Esophagus muscularis mucosa (tissue), 4 donors: ENCODE measurements at regions not wholly inside any gene's neighbourhood (a gene's known extent, or its start where the extent isn't known, plus 50 kb on each side); places are given as distances from the start of the nearest gene placed in this dataset.
"Not testable (repeated sequence)": the region's sequence is repeated elsewhere in the genome, so short reads cannot be mapped to it uniquely, and the experiment has no call there.

Experiments used
- DNase-seq: peaks from one replicate; pipeline ENCODE4 v3.0.0-alpha.2; 2017; ENCODE audit errors: extremely low spot score
- H3K27ac ChIP-seq, 4 donors: fragments of 200-600 bp; sonication (generic); replicated peaks in 1 of 4; 1 replicate in 3 of 4; 2 replicates in 1 of 4; pipeline ENCODE4 v1.5.1; 2016 to 2019; ENCODE audit warnings: mild to moderate bottlenecking in 1 of 4
- H3K27me3 ChIP-seq, 4 donors: fragments of 200-600 bp; sonication (generic); one replicate each; pipeline versions ENCODE4 v1.5.1 to v1.6.0; 2016 to 2019
- H3K36me3 ChIP-seq, 4 donors: fragments of 200-600 bp; sonication (generic); one replicate each; pipeline ENCODE4 v1.5.1; 2016 to 2019
- H3K4me1 ChIP-seq, 4 donors: fragments of 200-600 bp; sonication (generic); one replicate each; pipeline ENCODE4 v1.5.1; 2016 to 2019
- H3K4me3 ChIP-seq, 4 donors: fragments of 200-600 bp; sonication (generic); 1 replicate in 2 of 4; 2 replicates in 2 of 4; pipeline ENCODE4 v1.5.1; 2016 to 2019; ENCODE audit warnings: mild to moderate bottlenecking in 4 of 4, moderate library complexity in 1 of 4
- H3K9me3 ChIP-seq, 4 donors: fragments of 200-600 bp; sonication (generic); 1 replicate in 3 of 4; 2 replicates in 1 of 4; pipeline ENCODE4 v1.5.1; 2016 to 2019
- EP300 ChIP-seq: sonication (generic); formaldehyde crosslinking; IDR thresholded peaks from one replicate; pipeline ENCODE4 v1.6.1; 2017; ENCODE audit warnings: antibody characterized with exemption
- POLR2A ChIP-seq: fragments of 450-650 bp; IDR thresholded peaks from one replicate; pipeline ENCODE4 v1.6.1; 2017; ENCODE audit warnings: antibody characterized with exemption, moderate library complexity, mild to moderate bottlenecking, low read depth
- POLR2AphosphoS5 ChIP-seq, 2 donors: sonication (generic); formaldehyde crosslinking; IDR thresholded peaks; one replicate each; pipeline ENCODE4 v1.6.1; 2017; ENCODE audit warnings: antibody characterized with exemption in 2 of 2
- WGBS: methylation state at CpG from one replicate; pipeline ENCODE4 v1.1.5; 2018; 5-methylcytosine and 5-hydroxymethylcytosine counted together
- intact Hi-C: fragments of 100-400 bp; cut with DNase I; formaldehyde crosslinking; loops from one replicate; pipeline ENCODE4 v1.15.1; 2023
- TF ChIP-seq, protein P1 (sequence below), 3 experiments: fragments of 200-600 bp in 2 of 3; fragments of 450-650 bp in 1 of 3; sonication (generic) in 2 of 3; IDR thresholded peaks; one replicate each; pipeline ENCODE4 v1.5.1; 2017 to 2019; ENCODE audit warnings: antibody characterized with exemption in 3 of 3, mild to moderate bottlenecking in 2 of 3, moderate library complexity in 1 of 3

DNA sequence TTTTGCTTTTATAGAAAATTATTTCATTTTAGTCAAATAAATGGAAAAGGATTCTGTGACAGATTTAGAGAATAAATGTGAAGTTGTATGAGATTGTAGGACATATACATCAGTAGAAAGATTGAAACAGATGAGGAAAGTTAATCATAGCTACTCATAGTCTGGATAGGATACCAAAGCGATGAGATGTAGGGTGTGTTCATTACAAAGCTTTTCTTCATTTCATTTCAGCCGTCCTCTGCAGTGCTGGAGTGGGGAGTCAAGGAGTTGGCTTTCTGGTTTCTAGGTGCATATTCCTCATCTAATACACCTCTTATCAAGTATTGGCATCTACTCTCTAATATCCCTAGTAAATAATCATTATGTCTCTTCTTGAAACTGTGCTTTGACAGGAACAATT is 149.5 kb upstream of the NEGR1 start:
- 80% methylated on average over 2 of the region's 2 CpGs for WGBS
- intact Hi-C loops: no loop called here
- H3K4me3 ChIP-seq: no peak overlapping the region

GRCh38 chr1:72428276-72428675 is 145.9 kb upstream of the NEGR1 start:
- intact Hi-C loops, H3K4me1 ChIP-seq: not testable (repeated sequence)
- 94% methylated on average over 7 of the region's 7 CpGs for WGBS

More for the DNA sequence above, 149.5 kb upstream of the NEGR1 start:
- Histone ChIP-seq H3K4me1 (no peaks in the 10 kb centered on the region), H3K36me3 (no peaks in the 10 kb centered on the region), H3K27ac (no peak overlapping the region), H3K27me3 (no peaks in the 10 kb centered on the region), H3K9me3 (no peaks in the 10 kb centered on the region)
- TF ChIP-seq POLR2AphosphoS5 (IDR thresholded peaks at IDR 0.05) (no peak), POLR2A (no peak), EP300 (no peak)
- TF ChIP-seq, protein P1, sequence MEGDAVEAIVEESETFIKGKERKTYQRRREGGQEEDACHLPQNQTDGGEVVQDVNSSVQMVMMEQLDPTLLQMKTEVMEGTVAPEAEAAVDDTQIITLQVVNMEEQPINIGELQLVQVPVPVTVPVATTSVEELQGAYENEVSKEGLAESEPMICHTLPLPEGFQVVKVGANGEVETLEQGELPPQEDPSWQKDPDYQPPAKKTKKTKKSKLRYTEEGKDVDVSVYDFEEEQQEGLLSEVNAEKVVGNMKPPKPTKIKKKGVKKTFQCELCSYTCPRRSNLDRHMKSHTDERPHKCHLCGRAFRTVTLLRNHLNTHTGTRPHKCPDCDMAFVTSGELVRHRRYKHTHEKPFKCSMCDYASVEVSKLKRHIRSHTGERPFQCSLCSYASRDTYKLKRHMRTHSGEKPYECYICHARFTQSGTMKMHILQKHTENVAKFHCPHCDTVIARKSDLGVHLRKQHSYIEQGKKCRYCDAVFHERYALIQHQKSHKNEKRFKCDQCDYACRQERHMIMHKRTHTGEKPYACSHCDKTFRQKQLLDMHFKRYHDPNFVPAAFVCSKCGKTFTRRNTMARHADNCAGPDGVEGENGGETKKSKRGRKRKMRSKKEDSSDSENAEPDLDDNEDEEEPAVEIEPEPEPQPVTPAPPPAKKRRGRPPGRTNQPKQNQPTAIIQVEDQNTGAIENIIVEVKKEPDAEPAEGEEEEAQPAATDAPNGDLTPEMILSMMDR (IDR thresholded peaks at IDR 0.05): no peak
- no peak for DNase-seq

GRCh38 chr1:72419229-72419628 is 136.9 kb upstream of the NEGR1 start:
- Histone ChIP-seq H3K27me3 (no peaks in the 10 kb centered on the region), H3K9me3 (no peaks in the 10 kb centered on the region), H3K36me3 (no peaks in the 10 kb centered on the region), H3K4me1 (no peaks in the 10 kb centered on the region), H3K4me3 (no peak overlapping the region), H3K27ac (no peak overlapping the region)
- TF ChIP-seq, protein P1 (IDR thresholded peaks at IDR 0.05): no peak
- no peak for TF ChIP-seq EP300
- WGBS: 96% methylated on average over 18 of the region's 18 CpGs
- intact Hi-C loops: no loop called here
- DNase-seq: no peak

More at GRCh38 chr1:72428276-72428675, 145.9 kb upstream of the NEGR1 start:
- not testable (repeated sequence) for H3K36me3 ChIP-seq, DNase-seq, H3K27me3 ChIP-seq, H3K4me3 ChIP-seq, H3K27ac ChIP-seq, H3K9me3 ChIP-seq

DNA sequence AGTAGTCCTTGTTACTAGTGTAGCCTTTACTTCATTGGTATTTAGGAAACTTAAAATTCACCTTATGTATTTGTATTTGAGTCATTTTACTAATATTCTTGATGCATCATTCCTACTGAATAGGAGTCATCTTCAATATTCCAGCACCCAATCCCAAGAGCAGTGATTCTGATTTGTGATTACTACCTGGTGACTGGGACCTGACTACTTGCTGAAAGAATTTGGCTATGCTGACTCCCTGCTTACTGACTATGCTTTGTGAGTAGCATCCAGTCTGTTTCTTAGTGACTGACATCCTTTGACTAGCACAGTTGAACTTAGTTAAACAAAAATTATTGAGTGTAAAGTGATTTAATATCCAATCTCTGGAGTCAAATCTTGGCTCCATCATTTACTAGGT is 129.9 kb upstream of the NEGR1 start:
- Histone ChIP-seq H3K27me3 (no peaks in the 10 kb centered on the region), H3K36me3 (no peaks in the 10 kb centered on the region), H3K27ac (no peak overlapping the region), H3K9me3 (no peaks in the 10 kb centered on the region), H3K4me3 (no peak overlapping the region), H3K4me1 (no peaks in the 10 kb centered on the region)
- DNase-seq: no peak
- intact Hi-C loops: no loop called here
- TF ChIP-seq, protein P1 (IDR thresholded peaks at IDR 0.05): no peak
- TF ChIP-seq POLR2AphosphoS5 (IDR thresholded peaks at IDR 0.05) (no peak), POLR2A (no peak), EP300 (no peak)

GRCh38 chr1:72399807-72400206 is 117.5 kb upstream of the NEGR1 start:
- 100% methylated on average over 2 of the region's 2 CpGs for WGBS
- Histone ChIP-seq H3K4me1 (peaks cover 0 to 12% (median 5%) of the 10 kb centered on the region in 4 donors), H3K4me3 (no peak overlapping the region), H3K9me3 (no peaks in the 10 kb centered on the region), H3K27me3 (no peaks in the 10 kb centered on the region), H3K36me3 (no peaks in the 10 kb centered on the region), H3K27ac (no peak overlapping the region)
- TF ChIP-seq POLR2A (no peak), POLR2AphosphoS5 (IDR thresholded peaks at IDR 0.05) (no peak), EP300 (no peak)
- TF ChIP-seq, protein P1 (IDR thresholded peaks at IDR 0.05): no peak
- no peak for DNase-seq
- intact Hi-C loops: no loop called here
